Gastroesophageal sphincter (tissue), 3 donors: ENCODE measurements at regions not wholly inside any gene's neighbourhood (a gene's known extent, or its start where the extent isn't known, plus 50 kb on each side); places are given as distances from the start of the nearest gene placed in this dataset.

Source experiments
- POLR2A ChIP-seq, 2 donors: fragments of 450-650 bp; IDR thresholded peaks; one replicate each; pipeline ENCODE4 v1.6.1; 2017; ENCODE audit warnings: antibody characterized with exemption in 2 of 2, mild to moderate bottlenecking in 2 of 2, moderate library complexity in 1 of 2
- POLR2AphosphoS5 ChIP-seq: sonication (generic); formaldehyde crosslinking; IDR thresholded peaks from one replicate; pipeline ENCODE4 v1.6.1; 2017; ENCODE audit warnings: antibody characterized with exemption
- TF ChIP-seq, protein P1 (sequence below), 4 experiments: fragments of 200-600 bp in 2 of 4; fragments of 450-650 bp in 2 of 4; sonication (generic) in 1 of 4; IDR thresholded peaks; one replicate each; pipeline ENCODE4 v1.5.1; 2017 to 2019; ENCODE audit warnings: antibody characterized with exemption in 4 of 4, mild to moderate bottlenecking in 2 of 4, moderate library complexity in 2 of 4

DNA sequence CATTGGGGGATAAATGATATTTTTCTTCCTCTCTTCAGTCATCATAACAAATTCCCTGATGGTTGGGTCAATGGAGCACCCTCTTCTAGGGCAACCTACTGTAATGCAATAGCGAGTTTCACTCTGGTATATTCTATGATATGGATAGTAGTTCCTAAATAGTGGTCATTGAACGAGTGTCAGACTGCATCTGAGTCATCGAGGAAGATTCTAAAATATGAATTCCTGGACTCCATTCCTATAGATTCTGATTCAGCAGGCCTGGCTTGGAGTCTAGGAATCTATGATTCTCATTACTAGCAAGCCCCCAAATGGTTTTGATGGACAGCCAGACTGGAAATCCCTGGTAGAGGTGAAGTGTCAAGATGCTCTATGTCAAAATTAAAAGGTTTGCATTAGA is 254.5 kb downstream of the BUB3 start:
- TF ChIP-seq, protein P1, sequence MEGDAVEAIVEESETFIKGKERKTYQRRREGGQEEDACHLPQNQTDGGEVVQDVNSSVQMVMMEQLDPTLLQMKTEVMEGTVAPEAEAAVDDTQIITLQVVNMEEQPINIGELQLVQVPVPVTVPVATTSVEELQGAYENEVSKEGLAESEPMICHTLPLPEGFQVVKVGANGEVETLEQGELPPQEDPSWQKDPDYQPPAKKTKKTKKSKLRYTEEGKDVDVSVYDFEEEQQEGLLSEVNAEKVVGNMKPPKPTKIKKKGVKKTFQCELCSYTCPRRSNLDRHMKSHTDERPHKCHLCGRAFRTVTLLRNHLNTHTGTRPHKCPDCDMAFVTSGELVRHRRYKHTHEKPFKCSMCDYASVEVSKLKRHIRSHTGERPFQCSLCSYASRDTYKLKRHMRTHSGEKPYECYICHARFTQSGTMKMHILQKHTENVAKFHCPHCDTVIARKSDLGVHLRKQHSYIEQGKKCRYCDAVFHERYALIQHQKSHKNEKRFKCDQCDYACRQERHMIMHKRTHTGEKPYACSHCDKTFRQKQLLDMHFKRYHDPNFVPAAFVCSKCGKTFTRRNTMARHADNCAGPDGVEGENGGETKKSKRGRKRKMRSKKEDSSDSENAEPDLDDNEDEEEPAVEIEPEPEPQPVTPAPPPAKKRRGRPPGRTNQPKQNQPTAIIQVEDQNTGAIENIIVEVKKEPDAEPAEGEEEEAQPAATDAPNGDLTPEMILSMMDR (IDR thresholded peaks at IDR 0.05), result no peak
- TF ChIP-seq POLR2AphosphoS5 (no peak), POLR2A (IDR thresholded peaks at IDR 0.05) (no peak)
